ENCODE measurements at regions not wholly inside any gene's neighbourhood (a gene's known extent, or its start where the extent isn't known, plus 50 kb on each side); places are given as distances from the start of the nearest gene placed in this dataset.

DNA sequence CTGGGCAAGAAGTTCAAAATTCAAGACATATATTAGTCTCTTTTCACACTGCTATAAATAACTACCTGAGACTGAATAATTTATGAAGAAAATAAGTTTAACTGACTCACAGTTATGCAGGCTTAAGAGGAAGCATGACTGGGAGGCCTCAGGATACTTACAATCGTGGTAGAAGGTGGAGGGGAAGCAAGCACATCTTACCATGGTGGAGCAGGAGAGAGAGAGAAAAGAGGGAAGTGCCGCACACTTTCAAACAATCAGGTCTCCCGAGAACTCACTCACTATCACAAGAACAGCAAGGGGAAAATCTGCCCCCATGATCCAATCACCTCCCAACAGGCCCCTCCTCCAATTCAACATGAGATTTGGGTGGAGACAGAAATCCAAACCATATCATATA lies 273.3 kb upstream of the RASGEF1B start:
- Histone ChIP-seq H3K9me1 (ENCODE audit: control insufficient read depth, extremely low read depth, insufficient read depth, low read length) (no peaks in the 10 kb centered on the region), H3K79me2 (ENCODE audit: control insufficient read depth, insufficient read depth, low read length) (no peaks in the 10 kb centered on the region), H3K4me2 (ENCODE audit: control insufficient read depth, extremely low read depth, insufficient read depth, low read depth, low read length) (no peak overlapping the region), H3K27ac (ENCODE audit: control insufficient read depth, insufficient read depth, low read length) (no peak overlapping the region), H3K4me1 (ENCODE audit: control insufficient read depth, extremely low read depth, insufficient read depth, low read length) (no peaks in the 10 kb centered on the region), H3K4me3 (ENCODE audit: control insufficient read depth in 2 of 3, extremely low read depth in 1 of 3, insufficient read depth in 2 of 3, low read depth in 1 of 3, low read length in 3 of 3) (no peak overlapping the region), H2AFZ (ENCODE audit: control insufficient read depth, low read length) (no peak overlapping the region), H3K36me3 (ENCODE audit: control insufficient read depth in 2 of 2, extremely low read depth in 1 of 2, insufficient read depth in 2 of 2, low read length in 2 of 2) (no peaks in the 10 kb centered on the region), H3K9ac (ENCODE audit: control insufficient read depth, extremely low read depth, insufficient read depth, low read length) (no peak overlapping the region), H4K20me1 (ENCODE audit: control insufficient read depth, extremely low read depth, insufficient read depth, low read length) (no peaks in the 10 kb centered on the region), H3K27me3 (ENCODE audit: control insufficient read depth, extremely low read depth, insufficient read depth, low read length) (no peaks in the 10 kb centered on the region), H3K9me3 (ENCODE audit: control insufficient read depth, low read depth, low read length) (no peaks in the 10 kb centered on the region)
- TF ChIP-seq, protein P1, sequence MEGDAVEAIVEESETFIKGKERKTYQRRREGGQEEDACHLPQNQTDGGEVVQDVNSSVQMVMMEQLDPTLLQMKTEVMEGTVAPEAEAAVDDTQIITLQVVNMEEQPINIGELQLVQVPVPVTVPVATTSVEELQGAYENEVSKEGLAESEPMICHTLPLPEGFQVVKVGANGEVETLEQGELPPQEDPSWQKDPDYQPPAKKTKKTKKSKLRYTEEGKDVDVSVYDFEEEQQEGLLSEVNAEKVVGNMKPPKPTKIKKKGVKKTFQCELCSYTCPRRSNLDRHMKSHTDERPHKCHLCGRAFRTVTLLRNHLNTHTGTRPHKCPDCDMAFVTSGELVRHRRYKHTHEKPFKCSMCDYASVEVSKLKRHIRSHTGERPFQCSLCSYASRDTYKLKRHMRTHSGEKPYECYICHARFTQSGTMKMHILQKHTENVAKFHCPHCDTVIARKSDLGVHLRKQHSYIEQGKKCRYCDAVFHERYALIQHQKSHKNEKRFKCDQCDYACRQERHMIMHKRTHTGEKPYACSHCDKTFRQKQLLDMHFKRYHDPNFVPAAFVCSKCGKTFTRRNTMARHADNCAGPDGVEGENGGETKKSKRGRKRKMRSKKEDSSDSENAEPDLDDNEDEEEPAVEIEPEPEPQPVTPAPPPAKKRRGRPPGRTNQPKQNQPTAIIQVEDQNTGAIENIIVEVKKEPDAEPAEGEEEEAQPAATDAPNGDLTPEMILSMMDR (optimal IDR thresholded peaks at IDR 0.05 in 1 of 3, IDR thresholded peaks at IDR 0.05 in 1 of 3, conservative IDR thresholded peaks at IDR 0.05 in 1 of 3; ENCODE audit: extremely low read depth in 1 of 3, insufficient read depth in 2 of 3, low read length in 3 of 3), result no peak
- TF ChIP-seq EZH2 (IDR thresholded peaks at IDR 0.05; ENCODE audit: low read length), result no peak
- FAIRE-seq (no peak), DNase-seq (ENCODE audit: low read depth, low spot score) (no peak)
- dilution Hi-C loops (cut with MboI; ENCODE audit: extremely low pct_ligation_motif_present, low sequenced_read_pairs), result no loop called here

DNA sequence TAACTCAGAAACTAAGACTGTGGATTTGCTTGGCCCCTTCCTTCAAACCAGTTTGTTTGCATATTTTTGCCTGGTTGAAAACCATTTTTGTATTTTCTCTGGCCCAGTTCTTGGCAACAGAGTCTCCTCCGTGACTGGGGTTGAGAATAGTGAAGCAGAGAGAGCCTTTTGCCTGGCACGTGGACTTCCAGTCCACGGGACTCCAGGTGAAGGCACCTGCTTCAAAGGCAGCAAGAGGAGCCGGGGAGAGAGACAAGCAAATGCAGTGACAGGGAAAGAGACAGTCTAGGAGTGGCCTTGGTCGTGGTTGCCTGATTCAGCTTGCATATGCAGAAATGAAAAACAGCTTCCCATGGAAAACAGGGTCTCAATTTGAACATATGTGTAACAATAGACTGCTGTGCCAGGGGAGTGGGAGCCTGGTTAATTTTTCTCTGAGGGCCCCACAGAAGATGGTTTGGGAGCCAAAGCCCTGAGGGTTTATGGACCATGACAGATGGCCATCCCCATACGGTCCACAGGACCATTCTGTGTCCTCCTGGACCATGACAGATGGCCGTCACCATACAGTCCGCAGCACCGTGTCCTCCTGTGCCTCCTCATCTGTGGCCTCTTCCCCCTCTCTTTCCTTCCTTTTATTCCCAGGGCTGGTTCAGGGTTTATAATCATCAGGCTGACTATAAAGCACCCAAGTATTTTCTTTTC lies 272.2 kb upstream of the RASGEF1B start:
- Histone ChIP-seq H3K9me1 (ENCODE audit: control insufficient read depth, extremely low read depth, insufficient read depth, low read length) (no peaks in the 10 kb centered on the region), H3K27me3 (ENCODE audit: control insufficient read depth, extremely low read depth, insufficient read depth, low read length) (peaks cover 2% of the 10 kb centered on the region), H3K27ac (ENCODE audit: control insufficient read depth, insufficient read depth, low read length) (no peak overlapping the region), H3K4me1 (ENCODE audit: control insufficient read depth, extremely low read depth, insufficient read depth, low read length) (no peaks in the 10 kb centered on the region), H3K79me2 (ENCODE audit: control insufficient read depth, insufficient read depth, low read length) (no peaks in the 10 kb centered on the region), H2AFZ (ENCODE audit: control insufficient read depth, low read length) (no peak overlapping the region), H3K9me3 (ENCODE audit: control insufficient read depth, low read depth, low read length) (no peaks in the 10 kb centered on the region), H3K36me3 (ENCODE audit: control insufficient read depth in 2 of 2, extremely low read depth in 1 of 2, insufficient read depth in 2 of 2, low read length in 2 of 2) (no peaks in the 10 kb centered on the region), H3K4me3 (ENCODE audit: control insufficient read depth in 2 of 3, extremely low read depth in 1 of 3, insufficient read depth in 2 of 3, low read depth in 1 of 3, low read length in 3 of 3) (no peak overlapping the region), H3K9ac (ENCODE audit: control insufficient read depth, extremely low read depth, insufficient read depth, low read length) (no peak overlapping the region), H4K20me1 (ENCODE audit: control insufficient read depth, extremely low read depth, insufficient read depth, low read length) (no peaks in the 10 kb centered on the region), H3K4me2 (ENCODE audit: control insufficient read depth, extremely low read depth, insufficient read depth, low read depth, low read length) (no peak overlapping the region)
- dilution Hi-C loops (cut with MboI; ENCODE audit: extremely low pct_ligation_motif_present, low sequenced_read_pairs), result no loop called here
- FAIRE-seq (no peak), DNase-seq (ENCODE audit: low read depth, low spot score) (no peak)
- TF ChIP-seq, protein P1 (optimal IDR thresholded peaks at IDR 0.05 in 1 of 3, IDR thresholded peaks at IDR 0.05 in 1 of 3, conservative IDR thresholded peaks at IDR 0.05 in 1 of 3; ENCODE audit: extremely low read depth in 1 of 3, insufficient read depth in 2 of 3, low read length in 3 of 3), result no peak
- TF ChIP-seq EZH2 (IDR thresholded peaks at IDR 0.05; ENCODE audit: low read length), result no peak

All from keratinocyte (primary cell).